NCI-H2081 treated with DMSO at 0.1 percent for 48 hours (cell line): ENCODE measurements at regions not wholly inside any gene's neighbourhood (a gene's known extent, or its start where the extent isn't known, plus 50 kb on each side); places are given as distances from the start of the nearest gene placed in this dataset.
"Not testable (repeated sequence)": the region's sequence is repeated elsewhere in the genome, so short reads cannot be mapped to it uniquely, and the experiment has no call there.

Experiments used
- DNase-seq: peaks from one replicate; lab custom pipeline; 2025; lab: John Stamatoyannopoulos, UW

DNA sequence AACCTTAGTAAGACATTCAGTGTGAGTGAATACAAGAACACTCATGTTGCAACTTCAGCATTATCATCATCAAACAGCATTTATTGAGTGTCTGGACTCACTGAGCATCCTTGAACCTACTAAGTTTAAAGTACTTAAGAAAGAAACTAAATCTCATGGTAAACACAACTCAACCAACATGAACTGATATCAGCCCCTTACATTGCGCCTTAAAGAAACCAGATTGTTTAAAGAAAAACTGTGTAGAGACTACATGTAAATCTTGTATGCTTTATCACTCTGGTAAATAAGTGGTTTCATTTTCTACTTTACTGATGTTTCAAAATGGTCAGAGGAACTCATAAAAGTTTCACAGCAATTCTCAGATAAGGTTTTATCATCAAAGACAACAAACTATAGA is 157.5 kb upstream of the FERD3L start:
- no peak for DNase-seq

DNA sequence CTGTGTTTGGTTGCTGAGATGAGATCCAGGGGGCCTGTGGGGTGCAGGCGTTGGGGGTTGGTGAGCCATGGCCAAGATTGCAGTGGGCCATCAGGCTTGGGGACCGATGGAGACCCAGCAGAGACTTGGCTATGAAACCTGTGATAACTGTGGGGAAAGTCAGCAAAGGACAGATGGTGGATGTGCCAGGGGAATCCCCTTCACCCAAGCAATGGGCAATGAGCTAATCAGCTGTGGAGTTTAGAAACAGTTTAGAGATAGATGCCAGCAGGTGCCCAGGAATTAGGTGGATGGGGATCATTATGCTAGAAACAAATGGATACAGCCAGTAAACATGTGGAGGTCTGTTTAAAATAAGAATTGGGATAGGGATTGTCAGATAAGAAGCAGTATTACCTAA is 151.4 kb upstream of the FERD3L start:
- DNase-seq: no peak

DNA sequence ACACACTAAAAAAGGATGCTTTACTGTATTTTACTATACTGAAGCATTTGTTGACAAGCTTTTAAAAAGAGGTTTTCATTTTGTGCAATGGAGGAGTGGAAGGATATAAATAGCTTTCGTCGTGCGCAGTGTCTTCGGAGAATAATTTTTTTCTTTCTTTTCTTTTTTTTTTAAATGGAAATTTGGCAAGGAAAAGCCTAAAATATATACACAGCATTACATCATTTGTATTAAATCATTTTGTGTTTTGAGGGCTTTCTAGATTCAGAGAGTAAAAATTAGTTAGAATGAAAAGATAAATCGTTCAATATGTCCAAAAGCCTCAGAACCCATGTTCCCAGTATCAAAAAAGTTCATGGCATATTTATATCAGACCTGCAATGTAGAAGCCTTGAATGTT is 150.2 kb upstream of the FERD3L start:
- DNase-seq: no peak

DNA sequence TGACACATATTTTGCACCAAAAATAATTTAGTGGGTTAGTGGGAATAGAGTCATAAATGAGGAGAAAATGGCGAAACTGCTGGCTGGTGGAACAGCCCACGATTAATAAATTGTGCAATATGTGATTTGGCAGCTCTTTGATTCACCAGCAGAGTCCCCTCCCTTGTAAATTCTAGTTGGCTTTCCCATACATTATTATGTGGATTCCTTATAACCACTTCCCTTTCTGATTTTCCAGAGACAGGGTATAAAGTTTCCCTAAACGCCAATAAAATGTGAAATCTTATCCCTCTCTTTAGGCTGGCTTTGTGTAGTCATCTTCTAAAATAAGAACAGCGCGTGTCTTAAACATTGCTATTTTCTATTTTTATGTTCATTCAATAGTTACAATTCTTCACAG is 149.4 kb upstream of the FERD3L start:
- no peak for DNase-seq

DNA sequence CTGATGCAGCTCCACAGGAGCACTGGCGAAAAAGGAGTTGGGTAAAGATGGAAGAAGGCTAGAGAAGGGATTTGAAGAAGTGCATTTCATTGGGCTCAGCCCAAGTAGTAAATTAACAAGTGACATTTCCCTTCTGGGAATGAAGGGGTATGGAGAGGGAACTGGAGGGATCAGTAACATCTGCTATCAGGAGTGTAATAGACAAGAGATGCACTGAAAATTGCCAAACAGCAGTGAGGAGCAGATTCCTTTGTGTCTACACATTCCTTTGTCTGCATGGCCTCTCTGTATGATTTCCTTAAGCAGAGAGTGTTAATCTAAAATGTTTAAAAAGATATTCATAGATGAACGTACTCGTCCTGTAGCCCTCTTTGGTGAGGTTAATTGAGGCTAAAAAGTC is 148.2 kb upstream of the FERD3L start:
- no peak for DNase-seq

DNA sequence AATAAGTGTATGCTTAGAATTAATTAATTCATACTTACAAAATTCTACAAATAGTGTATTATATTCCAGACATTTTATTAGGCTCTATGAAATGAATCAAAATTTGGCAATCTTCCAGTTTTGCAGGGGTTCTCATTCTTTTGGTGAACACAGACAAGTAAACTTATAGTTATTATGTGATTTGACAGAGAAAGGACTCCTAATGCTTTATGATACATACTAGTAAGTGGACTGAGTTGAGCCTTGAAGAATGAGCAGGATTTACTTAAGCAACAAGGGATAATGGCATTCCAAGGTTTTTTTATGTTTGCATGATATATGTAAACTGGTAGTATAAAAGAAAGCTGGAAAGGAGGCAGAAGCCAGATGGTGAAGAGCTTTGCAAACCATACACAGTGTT is 145.7 kb upstream of the FERD3L start:
- DNase-seq: no peak

DNA sequence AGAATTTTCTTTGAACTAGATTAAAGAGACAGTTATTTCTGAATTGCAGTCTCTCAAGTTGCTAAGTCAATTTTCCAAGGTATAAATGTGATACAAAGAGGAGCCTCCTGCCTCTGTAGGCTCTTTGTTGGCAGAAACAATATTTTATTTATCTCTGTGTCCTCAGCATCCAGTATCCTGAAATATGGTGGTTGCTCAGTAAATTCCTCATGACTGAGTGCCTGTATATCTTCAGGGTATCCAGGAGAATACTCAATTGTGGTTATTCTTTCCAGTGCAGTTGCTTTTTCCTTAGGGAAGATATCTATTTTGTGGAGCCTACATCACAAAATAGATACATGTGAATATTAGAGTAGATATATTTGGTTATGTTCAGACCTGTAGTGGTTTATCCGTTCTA is 144.8 kb upstream of the FERD3L start:
- no peak for DNase-seq

DNA sequence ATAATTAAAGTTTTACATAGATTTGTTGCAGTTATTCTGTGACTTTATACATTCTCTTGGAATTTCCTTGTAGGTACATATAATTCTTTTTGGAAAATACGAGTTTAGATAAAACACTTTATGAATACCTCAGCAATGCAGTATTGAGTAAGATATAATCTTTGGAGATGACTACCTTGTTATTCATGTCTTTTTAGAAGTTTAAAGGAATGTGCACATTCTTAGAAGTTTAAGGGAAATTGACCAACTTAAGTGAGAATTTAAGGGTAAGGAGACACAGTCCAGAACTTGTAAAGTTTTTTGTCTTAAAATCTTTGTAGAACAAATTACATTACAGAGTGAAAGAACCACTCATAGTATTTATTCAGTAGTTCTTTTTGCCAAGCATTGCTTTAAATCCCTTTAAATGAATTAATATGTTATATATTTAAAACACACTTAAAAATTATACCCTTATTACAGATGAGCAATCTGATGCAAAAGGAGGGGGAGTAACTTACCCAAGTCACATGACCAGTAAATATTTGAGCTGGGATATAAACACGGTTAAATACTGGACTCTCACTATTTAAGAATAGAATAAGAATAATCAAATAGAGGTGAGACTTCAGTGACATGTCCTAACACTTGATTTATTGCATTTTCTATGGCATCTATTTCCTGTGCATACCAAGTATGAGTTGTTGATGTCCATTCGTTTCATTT is 139.5 kb upstream of the FERD3L start:
- no peak for DNase-seq

DNA sequence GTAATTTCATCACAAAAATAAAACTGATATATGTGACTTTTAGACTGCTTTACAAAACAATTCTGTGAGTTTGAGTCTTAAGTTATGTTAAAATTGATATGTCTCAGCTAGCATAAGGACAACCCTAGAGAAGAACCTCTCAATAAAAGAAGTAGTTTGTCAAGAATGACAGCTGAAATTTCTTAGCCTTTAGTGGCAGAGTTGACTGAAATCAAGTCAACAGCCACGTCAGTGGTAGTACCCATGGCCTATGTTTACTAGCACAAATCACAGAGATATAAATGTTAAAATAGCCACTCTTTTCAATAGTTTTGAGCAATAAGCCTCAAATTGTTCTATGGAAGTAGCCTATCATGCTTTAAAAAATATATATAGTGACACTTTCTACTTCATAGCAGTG is 138.9 kb upstream of the FERD3L start:
- no peak for DNase-seq

DNA sequence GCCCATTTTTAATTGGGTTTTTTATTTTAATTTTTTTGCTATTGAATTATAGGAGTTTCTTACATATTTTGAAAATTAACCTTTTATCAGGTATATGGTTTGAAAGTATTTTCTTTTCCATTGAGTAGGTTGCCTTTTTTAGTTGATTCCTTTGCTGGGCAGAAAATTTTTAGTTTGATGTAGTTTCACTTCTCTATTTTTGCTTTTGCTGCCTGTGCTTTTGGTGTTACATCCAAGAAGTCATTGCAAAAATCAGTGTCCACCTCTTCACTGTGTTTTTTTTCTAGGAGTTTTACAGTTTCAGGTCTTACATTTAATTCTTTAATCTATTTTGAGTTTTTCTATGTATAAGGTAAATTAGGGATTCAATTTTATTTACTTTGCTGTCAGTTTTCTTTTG is 129.8 kb upstream of the FERD3L start:
- DNase-seq: no peak

DNA sequence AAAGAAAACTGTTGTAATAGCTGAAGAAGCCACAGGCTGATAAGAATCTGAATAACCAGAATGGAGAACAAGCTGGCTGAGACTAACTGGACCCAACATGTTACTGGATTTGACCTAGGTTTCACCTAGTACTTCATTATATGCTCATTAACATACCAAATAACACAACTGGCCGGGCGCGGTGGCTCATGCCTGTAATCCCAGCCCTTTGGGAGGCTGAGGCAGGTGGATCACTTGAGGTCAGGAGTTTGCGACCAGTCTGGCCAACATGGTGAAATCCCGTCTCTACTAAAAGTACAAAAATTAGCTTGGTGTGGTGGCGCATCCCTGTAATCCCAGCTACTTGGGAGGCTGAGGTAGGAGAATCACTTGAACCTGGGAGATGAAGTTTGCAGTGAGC is 127.1 kb upstream of the FERD3L start:
- DNase-seq: not testable (repeated sequence)

DNA sequence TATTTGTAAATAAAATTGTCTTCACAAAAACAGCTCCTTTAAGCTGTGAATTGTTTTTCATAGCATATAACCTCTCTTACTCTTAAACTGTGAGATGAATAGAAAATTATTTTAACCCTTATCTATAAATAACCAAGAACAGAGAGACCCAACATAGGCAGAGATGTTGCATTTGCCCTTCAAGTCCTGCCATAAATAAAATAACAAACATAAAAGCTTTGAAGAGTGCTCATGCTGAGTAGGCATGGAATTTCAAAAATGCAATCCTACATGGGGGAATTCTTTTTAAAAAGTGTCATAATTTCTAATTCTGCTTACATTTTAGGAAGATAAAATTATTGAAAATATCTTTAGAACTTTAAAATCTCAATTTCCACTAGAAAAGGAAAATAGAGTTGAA is 124.1 kb upstream of the FERD3L start:
- no peak for DNase-seq

DNA sequence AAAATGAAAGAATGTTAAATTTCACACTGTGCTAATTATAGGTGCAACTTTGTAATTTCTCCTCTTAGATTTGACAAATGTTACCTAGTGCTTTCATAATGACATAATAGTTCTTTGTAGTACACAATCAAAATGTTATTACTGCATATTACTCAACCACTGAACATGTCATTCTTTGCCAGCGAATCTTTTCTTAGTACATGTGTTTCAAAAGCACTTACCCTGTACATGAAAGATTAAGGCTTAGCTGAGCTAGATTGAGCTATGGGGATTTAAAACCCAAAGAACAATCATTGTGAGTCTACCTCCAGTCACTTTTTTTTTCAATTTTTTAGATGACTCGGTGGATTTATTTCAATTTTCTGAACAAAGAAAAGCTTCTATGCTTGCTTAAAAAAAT is 123.5 kb upstream of the FERD3L start:
- DNase-seq: no peak

DNA sequence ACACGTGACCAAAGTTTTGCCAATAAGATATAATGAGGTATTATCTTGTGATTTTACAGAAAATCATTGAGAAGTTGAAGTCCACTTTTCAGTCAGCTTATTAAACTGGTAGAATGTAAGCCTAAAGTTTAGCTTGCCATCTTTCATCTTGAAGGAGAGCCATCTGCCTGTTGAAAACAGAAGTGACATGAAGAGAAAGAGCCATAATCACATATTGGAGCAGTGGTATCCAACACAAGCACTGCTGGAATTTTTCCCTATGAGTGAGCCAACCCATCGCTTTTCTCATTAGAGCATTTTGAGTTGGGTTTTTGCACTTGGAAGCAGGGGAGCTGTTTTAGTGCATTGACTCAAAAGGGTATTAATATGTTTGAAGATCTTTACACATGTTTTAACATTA is 117.6 kb upstream of the FERD3L start:
- DNase-seq: no peak

DNA sequence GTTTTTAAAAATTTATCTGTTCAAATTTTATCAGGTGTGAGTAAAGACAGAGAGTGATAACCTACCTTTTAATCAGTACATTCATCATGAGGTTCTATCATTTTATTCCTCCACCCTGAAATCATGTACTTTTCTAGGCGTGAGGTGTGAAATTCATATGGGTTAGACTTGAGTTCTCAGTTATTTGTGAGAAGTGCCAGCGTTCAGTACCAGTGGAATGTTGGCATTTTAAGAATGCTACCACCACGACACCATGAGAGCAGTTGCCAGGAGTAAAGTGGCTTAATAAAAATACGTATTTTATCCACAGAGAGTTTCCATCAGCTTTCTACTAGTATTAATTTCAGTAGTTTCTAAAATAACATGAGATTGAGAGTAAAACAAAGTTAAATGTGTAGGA is 104.1 kb upstream of the FERD3L start:
- DNase-seq: no peak

DNA sequence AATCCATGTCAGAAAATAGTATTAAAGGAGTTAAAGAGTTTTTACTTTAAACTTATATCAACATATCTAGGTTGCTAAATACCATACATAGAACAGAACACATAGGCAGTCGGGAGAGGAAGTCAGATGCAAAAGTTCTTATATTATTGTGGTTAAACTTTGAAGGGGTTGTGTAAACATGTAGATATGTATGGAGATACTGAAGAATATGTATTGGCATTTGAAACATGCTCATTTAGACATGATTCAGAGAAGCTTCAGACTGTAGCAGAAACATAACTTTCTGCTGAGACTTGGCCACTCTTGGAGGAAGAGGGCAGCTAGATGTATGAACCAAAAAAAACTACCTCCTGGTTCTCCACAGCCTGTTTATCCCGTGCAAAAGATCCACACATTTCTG is 103.5 kb upstream of the FERD3L start:
- DNase-seq: no peak

DNA sequence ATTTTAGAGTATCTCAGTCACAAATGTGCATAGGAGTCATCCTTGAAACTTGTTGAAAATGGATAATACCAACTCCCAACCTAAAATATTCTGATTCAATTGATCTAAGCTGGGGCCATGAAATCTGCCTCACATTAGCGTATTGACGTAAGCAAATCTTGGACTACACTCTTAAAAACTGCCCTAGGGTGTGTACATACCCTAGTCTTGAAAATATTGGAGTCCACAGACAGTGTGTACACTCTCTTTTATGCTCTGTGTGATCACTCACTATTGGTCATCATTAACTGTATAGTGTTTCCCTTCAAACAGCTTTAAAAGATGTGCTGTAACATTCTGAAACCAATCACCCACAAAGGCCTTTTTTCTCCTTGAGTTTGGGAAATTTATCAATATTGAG is 102.9 kb upstream of the FERD3L start:
- DNase-seq: no peak

DNA sequence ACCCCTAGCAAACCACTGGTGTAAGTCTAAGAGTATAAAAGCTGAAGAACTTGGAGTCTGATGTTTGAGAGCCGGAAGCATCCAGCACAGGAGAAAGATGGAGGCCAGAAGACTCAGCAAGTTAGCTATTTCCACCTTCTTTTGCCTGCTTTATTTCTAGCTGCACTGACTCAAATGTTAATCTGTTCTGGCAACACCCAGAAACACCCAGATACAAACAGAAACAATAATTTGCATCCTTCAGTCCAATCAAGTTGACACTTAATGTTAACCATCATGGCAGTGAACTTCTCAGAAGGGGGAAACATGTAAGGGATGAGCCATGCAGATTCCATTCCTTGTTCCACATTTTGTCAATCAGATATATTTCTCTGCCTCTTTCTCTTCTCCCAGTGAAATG is 101.8 kb upstream of the FERD3L start:
- no peak for DNase-seq

DNA sequence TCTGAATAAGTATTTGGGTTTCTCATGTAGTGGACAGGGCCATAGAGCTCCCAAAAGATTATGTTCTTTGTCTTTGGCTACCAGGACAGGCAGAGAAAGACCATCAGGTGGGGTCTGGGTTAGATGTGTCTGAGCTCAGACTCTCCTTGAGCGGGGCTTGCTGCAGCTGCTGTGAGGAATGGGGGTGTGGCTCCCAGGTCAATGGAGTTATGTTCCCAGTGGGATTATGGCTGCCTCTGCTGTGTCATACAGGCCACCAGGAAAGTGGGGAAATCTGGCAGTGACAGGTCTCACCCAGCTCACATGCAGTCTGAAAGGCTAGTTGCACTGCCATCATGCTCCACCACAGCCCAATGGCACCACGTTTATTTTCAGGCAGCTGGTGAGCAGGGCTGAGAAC is 97.0 kb upstream of the FERD3L start:
- DNase-seq: no peak

DNA sequence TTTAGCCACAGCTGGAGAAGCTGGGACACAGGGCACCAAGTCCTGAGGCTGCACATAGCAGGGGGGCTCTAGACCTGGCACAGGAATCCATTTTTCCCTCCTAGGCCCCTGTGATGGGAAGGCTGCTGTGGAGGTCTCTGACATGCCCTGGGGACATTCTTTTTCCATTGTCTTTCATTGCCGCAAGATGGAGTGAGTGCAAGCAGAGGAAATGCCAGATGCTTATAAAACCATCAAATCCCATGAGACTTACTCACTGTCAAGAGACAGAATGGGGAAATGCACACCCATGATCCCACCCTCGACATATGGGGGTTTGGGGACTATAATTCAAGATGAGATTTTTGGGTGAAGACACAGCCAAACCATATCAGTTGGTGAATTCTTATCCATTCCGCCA is 94.7 kb upstream of the FERD3L start:
- no peak for DNase-seq

DNA sequence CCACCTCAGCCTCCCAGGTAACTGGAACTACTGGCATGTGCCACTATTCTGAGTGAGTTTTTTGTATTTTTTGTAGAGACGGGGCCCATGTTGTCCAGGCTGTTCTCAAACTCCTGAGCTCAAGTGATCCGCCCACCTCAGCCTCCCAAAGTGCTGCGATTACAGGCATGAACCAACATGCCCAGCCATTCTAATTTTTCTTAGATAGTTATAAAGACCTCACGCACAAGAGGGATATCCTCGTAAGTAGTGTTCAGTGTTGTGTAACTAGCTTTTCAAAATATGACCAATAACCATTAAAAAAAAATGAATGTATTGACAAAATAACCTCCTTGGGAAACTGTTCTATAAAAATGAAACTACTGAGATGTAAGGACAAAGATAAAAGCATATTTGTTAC is 90.5 kb upstream of the FERD3L start:
- no peak for DNase-seq

DNA sequence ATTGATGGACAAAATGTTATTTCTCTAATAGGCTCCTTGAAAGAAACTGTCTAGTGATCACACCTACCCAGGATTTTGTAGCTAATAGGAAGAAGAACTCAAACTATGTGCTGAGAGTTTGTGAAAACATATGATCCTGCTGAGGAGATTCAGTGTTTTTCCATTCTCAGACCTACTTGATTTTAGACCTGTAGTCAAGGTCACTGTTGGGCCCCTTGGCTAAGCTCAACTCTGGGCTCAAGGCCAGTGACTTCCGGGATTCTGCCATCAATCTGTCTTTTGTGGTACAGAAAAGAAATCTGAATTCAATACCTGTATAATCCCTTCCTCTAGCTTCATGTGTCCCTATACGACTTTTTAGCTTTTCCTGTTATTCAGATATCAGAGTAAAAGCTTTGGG is 79.7 kb upstream of the FERD3L start:
- DNase-seq: no peak

DNA sequence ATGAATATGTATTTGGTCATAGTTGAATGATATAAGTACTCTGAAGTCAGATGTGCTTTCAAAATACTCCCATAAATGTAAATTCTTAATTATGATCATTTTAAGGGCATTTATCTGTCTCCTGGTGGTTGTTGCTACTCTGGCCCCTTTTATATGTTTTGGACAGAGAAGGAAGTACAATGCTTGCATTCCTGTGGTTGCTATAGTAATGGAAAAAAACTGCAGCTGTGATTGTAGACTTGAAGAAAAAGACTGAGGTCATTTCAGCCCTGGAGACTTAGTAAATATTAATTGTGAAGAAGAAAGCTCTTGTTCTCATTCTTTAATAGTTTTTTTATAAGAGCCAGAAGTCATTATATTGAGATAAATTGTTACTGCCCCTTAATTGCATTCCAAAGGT is 70.2 kb upstream of the FERD3L start:
- no peak for DNase-seq

DNA sequence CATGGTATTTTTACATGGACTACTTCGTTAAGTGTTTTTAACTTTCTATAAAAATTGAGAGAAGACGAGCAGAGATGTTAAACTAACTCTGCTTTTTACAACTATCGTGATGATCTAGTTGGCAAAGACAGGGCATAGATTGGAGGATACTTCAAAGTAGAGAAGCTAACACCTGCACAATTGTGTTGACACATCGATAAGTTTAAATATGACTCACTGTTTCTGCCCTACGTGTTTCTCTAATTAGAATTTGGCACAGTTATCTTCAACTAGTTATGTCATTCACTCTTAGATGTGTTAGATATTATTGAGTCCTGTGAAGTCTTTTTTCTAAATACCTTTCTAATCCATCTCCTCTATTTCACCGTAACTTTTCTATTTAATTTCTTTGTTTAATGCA is 68.5 kb upstream of the FERD3L start:
- no peak for DNase-seq

DNA sequence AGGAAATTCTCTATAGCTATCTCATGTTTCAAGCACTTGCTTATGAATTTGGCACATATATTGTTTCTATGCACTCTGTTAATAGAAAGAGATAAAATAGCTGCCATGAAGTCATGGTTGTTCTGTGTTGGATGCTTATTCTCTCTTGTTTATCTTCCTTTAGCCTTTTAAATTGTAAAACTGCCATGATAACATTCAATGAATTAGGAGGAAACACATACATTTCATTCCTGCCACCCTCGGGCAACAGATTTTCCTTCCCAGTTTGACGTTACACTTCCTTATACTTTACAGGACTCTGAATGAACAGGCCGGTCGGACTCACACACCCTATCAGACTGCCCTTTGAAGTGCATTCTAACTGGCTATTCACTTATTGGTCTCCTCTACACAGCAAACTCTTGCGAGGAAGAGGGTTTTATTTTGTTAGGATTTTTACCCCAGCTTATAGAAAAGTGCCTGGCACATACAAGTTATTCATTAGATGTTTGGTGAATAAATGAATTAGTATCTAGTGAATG is 65.7 kb upstream of the FERD3L start:
- no peak for DNase-seq
